ENCODE measurements at regions not wholly inside any gene's neighbourhood (a gene's known extent, or its start where the extent isn't known, plus 50 kb on each side); places are given as distances from the start of the nearest gene placed in this dataset.
"Not testable (repeated sequence)": the region's sequence is repeated elsewhere in the genome, so short reads cannot be mapped to it uniquely, and the experiment has no call there.

- peak; percentile 93 for DNase-seq (ENCODE audit: low read depth in 2 of 2)
These were observed 465.3 kb upstream of the ARRDC3 start for GRCh38 chr5:91848453-91848852.

GRCh38 chr5:91841423-91841822, 458.3 kb upstream of the ARRDC3 start:
- no peak for DNase-seq (ENCODE audit: low read depth in 2 of 2)

GRCh38 chr5:91840412-91840811, 457.3 kb upstream of the ARRDC3 start:
- DNase-seq (ENCODE audit: low read depth in 2 of 2) = no peak

- DNase-seq (ENCODE audit: low read depth in 2 of 2) = no peak
These were observed 456.6 kb upstream of the ARRDC3 start for GRCh38 chr5:91839721-91840120.

- DNase-seq (ENCODE audit: low read depth in 2 of 2) = no peak
These were observed 456.1 kb upstream of the ARRDC3 start for GRCh38 chr5:91839233-91839632.

- no peak for DNase-seq (ENCODE audit: low read depth in 2 of 2)
These were observed 447.3 kb upstream of the ARRDC3 start for GRCh38 chr5:91830361-91830953.

GRCh38 chr5:91825618-91826017, 442.5 kb upstream of the ARRDC3 start:
- no peak for DNase-seq (ENCODE audit: low read depth in 2 of 2)

- DNase-seq (ENCODE audit: low read depth in 2 of 2) = no peak
These were observed 441.3 kb upstream of the ARRDC3 start for GRCh38 chr5:91824406-91824805.

- no peak for DNase-seq (ENCODE audit: low read depth in 2 of 2)
These were observed 437.8 kb upstream of the ARRDC3 start for GRCh38 chr5:91820874-91821273.

- DNase-seq (ENCODE audit: low read depth in 2 of 2) = no peak
These were observed 433.6 kb upstream of the ARRDC3 start for GRCh38 chr5:91816681-91817080.

GRCh38 chr5:91797576-91797975, 414.5 kb upstream of the ARRDC3 start:
- DNase-seq (ENCODE audit: low read depth in 2 of 2) = no peak

- DNase-seq (ENCODE audit: low read depth in 2 of 2) = no peak
These were observed 411.9 kb upstream of the ARRDC3 start for GRCh38 chr5:91794856-91795548.

GRCh38 chr5:91794455-91794854, 411.3 kb upstream of the ARRDC3 start:
- no peak for DNase-seq (ENCODE audit: low read depth in 2 of 2)

- peak; percentile 18 to 24 for DNase-seq (ENCODE audit: low read depth in 2 of 2)
These were observed 404.6 kb upstream of the ARRDC3 start for GRCh38 chr5:91787718-91788117.

- peak; percentile 8 to 20 for DNase-seq (ENCODE audit: low read depth in 2 of 2)
These were observed 394.6 kb upstream of the ARRDC3 start for GRCh38 chr5:91777671-91778070.

- DNase-seq (ENCODE audit: low read depth in 2 of 2) = no peak
These were observed 393.1 kb upstream of the ARRDC3 start for GRCh38 chr5:91776249-91776648.

GRCh38 chr5:91770400-91770799, 387.3 kb upstream of the ARRDC3 start:
- no peak for DNase-seq (ENCODE audit: low read depth in 2 of 2)

- not testable (repeated sequence) for DNase-seq (ENCODE audit: low read depth in 2 of 2)
These were observed 374.3 kb upstream of the ARRDC3 start for GRCh38 chr5:91757383-91757782.

GRCh38 chr5:91754990-91755389, 371.9 kb upstream of the ARRDC3 start:
- no peak for DNase-seq (ENCODE audit: low read depth in 2 of 2)

- DNase-seq (ENCODE audit: low read depth in 2 of 2) = not testable (repeated sequence)
These were observed 361.4 kb upstream of the ARRDC3 start for GRCh38 chr5:91744470-91744869.

GRCh38 chr5:91742550-91742949, 359.4 kb upstream of the ARRDC3 start:
- DNase-seq (ENCODE audit: low read depth in 2 of 2) = no peak

GRCh38 chr5:91741764-91742505, 358.8 kb upstream of the ARRDC3 start:
- DNase-seq (ENCODE audit: low read depth in 2 of 2) = no peak

- DNase-seq (ENCODE audit: low read depth in 2 of 2) = no peak
These were observed 346.9 kb upstream of the ARRDC3 start for GRCh38 chr5:91730026-91730425.
